HepG2 (cell line): ENCODE measurements at regions not wholly inside any gene's neighbourhood (a gene's known extent, or its start where the extent isn't known, plus 50 kb on each side); places are given as distances from the start of the nearest gene placed in this dataset.

Source experiments
- CTCF ChIP-seq: sonication (generic); formaldehyde crosslinking; IDR thresholded peaks from 2 replicates; pipeline ENCODE4 v1.5.0; 2020; ENCODE audit warnings: mild to moderate bottlenecking, missing genetic modification reagents, moderate library complexity
- FLYWCH1 ChIP-seq: sonication (generic); formaldehyde crosslinking; IDR thresholded peaks from 2 replicates; pipeline ENCODE4 v1.8.1; 2023; ENCODE audit warnings: mild to moderate bottlenecking, missing genetic modification reagents
- ZFP91 ChIP-seq: sonication (generic); formaldehyde crosslinking; IDR thresholded peaks from 2 replicates; pipeline ENCODE4 v1.9.0; 2022; ENCODE audit warnings: missing genetic modification reagents, mild to moderate bottlenecking, borderline replicate concordance
- ZKSCAN1 ChIP-seq: fragments of 150-350 bp; IDR thresholded peaks from 2 replicates; pipeline ENCODE4 v1.6.1; 2014; ENCODE audit warnings: low read length
- ZNF512 ChIP-seq: sonication (generic); formaldehyde crosslinking; IDR thresholded peaks from 2 replicates; pipeline ENCODE4 v1.4.0; 2020; ENCODE audit warnings: mild to moderate bottlenecking, missing genetic modification reagents

- no peak for TF ChIP-seq ZFP91 (CRISPR knock-in tag)
- TF ChIP-seq CTCF = no peak
- no peak for TF ChIP-seq ZKSCAN1
- no peak for TF ChIP-seq FLYWCH1
- TF ChIP-seq ZNF512 (CRISPR knock-in tag) = no peak
Observed at GRCh38 chr14:75363570-75364227, 64.1 kb upstream of the JDP2 start.
